ENCODE measurements at regions not wholly inside any gene's neighbourhood (a gene's known extent, or its start where the extent isn't known, plus 50 kb on each side); places are given as distances from the start of the nearest gene placed in this dataset.

GRCh38 chr11:129505266-129505665 is 129.6 kb downstream of the BARX2 start:
- H3K4ac ChIP-seq (ENCODE audit: low read depth, low read length): no peak overlapping the region
- H3K9me3 Mint-ChIP-seq: peaks cover 6 to 7% of the 10 kb centered on the region in 2 experiments; a peak in 4 of 5 replicates
- H3K4me1 Mint-ChIP-seq: 0 out of 4 replicates have a peak, but pooled peaks cover 0 to 3% of the 10 kb centered on the region in 2 experiments
- no peaks in the 10 kb centered on the region; a peak in 1 of 7 replicates for H3K36me3 Mint-ChIP-seq (ENCODE audit: insufficient read depth in 1 of 3, low read depth in 3 of 3)
- no peaks in the 10 kb centered on the region for H3K27me3 ChIP-seq (ENCODE audit: insufficient read depth, low read length)
- H3K4me1 ChIP-seq (ENCODE audit: insufficient read depth, low read length): no peaks in the 10 kb centered on the region
- no peak overlapping the region for H4K91ac ChIP-seq (ENCODE audit: insufficient read length, low read depth, low read length)
- no CpG with 5 or more reads among the region's 2 CpGs for WGBS (ENCODE audit: extremely low coverage, insufficient read length, low lambda C conversion rate)
- no peaks in the 10 kb centered on the region for H3K23me2 ChIP-seq (ENCODE audit: insufficient read length, low read depth, low read length, poor library complexity, severe bottlenecking)
- H3K27ac ChIP-seq (ENCODE audit: insufficient read length, low read depth, low read length): no peak overlapping the region
- no peak overlapping the region for H3K18ac ChIP-seq (ENCODE audit: insufficient read length, low read depth, low read length)
- H2AFZ ChIP-seq (ENCODE audit: low read length): no peak overlapping the region
- H2AK5ac ChIP-seq (ENCODE audit: insufficient read length, low read length): no peak overlapping the region
- no peaks in the 10 kb centered on the region for H3K9me3 ChIP-seq (ENCODE audit: control insufficient read depth, low read depth, low read length)
- H3K27me3 Mint-ChIP-seq (ENCODE audit: low read depth): peaks cover 2% of the 10 kb centered on the region; the same call in 1 of the 2 replicates
- no peak overlapping the region for H2BK120ac ChIP-seq (ENCODE audit: low read depth, low read length, poor library complexity, severe bottlenecking)
- no peak overlapping the region for H2BK15ac ChIP-seq (ENCODE audit: low read depth, low read length)
- no peak for DNase-seq
- H3K23ac ChIP-seq (ENCODE audit: insufficient read length, low read depth, low read length): no peak overlapping the region
- H2BK20ac ChIP-seq (ENCODE audit: low read depth, low read length, poor library complexity, severe bottlenecking): no peak overlapping the region
- no peak overlapping the region for H4K8ac ChIP-seq (replicated peaks; ENCODE audit: insufficient read length, low read depth, low read length)
- H3T11ph ChIP-seq (ENCODE audit: low read length): no peak overlapping the region
- no peak overlapping the region for H3K4me3 Mint-ChIP-seq
- TF ChIP-seq, protein P1, sequence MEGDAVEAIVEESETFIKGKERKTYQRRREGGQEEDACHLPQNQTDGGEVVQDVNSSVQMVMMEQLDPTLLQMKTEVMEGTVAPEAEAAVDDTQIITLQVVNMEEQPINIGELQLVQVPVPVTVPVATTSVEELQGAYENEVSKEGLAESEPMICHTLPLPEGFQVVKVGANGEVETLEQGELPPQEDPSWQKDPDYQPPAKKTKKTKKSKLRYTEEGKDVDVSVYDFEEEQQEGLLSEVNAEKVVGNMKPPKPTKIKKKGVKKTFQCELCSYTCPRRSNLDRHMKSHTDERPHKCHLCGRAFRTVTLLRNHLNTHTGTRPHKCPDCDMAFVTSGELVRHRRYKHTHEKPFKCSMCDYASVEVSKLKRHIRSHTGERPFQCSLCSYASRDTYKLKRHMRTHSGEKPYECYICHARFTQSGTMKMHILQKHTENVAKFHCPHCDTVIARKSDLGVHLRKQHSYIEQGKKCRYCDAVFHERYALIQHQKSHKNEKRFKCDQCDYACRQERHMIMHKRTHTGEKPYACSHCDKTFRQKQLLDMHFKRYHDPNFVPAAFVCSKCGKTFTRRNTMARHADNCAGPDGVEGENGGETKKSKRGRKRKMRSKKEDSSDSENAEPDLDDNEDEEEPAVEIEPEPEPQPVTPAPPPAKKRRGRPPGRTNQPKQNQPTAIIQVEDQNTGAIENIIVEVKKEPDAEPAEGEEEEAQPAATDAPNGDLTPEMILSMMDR (conservative IDR thresholded peaks at IDR 0.05): no peak
- no peak overlapping the region for H3K9ac ChIP-seq (ENCODE audit: extremely low read depth, insufficient read length, low read length)
- H3K56ac ChIP-seq (ENCODE audit: insufficient read length, low read depth, low read length): no peak overlapping the region
- no peak overlapping the region for H4K5ac ChIP-seq (ENCODE audit: insufficient read length, low read depth, low read length)
- no peak overlapping the region for H2BK12ac ChIP-seq (ENCODE audit: insufficient read length, low read depth, low read length)
- H3K27ac Mint-ChIP-seq: no peak overlapping the region
- no peaks in the 10 kb centered on the region for H3K79me2 ChIP-seq (ENCODE audit: insufficient read depth, low read length)
- no peak overlapping the region for H3K4me2 ChIP-seq (ENCODE audit: insufficient read depth, insufficient read length, low read length)
- H3K79me1 ChIP-seq (ENCODE audit: insufficient read depth, low read depth, low read length, poor library complexity, severe bottlenecking): no peaks in the 10 kb centered on the region
- no peak overlapping the region for H3K14ac ChIP-seq (ENCODE audit: insufficient read depth, low read length)
- H2BK5ac ChIP-seq (ENCODE audit: insufficient read length, low read length): no peak overlapping the region
- no peaks in the 10 kb centered on the region for H4K20me1 ChIP-seq (ENCODE audit: control insufficient read depth, insufficient read depth, insufficient read length)
